ENCODE measurements at regions not wholly inside any gene's neighbourhood (a gene's known extent, or its start where the extent isn't known, plus 50 kb on each side); places are given as distances from the start of the nearest gene placed in this dataset.

DNA sequence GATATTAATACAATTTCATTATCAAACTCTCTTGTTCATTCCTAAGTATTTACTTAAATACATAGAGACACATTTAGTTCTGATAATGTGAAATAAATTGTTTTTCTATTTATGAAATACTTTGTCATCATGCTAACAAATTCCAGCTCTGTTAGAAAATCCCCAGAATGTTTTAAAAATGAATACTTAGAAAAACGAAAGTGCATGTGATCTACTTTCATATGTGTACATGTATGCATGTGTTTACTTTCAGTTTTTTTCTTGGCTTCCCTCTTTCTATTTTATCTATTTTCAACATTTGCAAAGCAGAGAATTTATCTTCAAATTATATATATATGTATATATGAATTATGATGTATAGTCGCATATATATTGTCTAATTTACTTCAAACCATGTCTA lies 1110.0 kb upstream of the PCDH20 start:
- TF ChIP-seq, protein P1, sequence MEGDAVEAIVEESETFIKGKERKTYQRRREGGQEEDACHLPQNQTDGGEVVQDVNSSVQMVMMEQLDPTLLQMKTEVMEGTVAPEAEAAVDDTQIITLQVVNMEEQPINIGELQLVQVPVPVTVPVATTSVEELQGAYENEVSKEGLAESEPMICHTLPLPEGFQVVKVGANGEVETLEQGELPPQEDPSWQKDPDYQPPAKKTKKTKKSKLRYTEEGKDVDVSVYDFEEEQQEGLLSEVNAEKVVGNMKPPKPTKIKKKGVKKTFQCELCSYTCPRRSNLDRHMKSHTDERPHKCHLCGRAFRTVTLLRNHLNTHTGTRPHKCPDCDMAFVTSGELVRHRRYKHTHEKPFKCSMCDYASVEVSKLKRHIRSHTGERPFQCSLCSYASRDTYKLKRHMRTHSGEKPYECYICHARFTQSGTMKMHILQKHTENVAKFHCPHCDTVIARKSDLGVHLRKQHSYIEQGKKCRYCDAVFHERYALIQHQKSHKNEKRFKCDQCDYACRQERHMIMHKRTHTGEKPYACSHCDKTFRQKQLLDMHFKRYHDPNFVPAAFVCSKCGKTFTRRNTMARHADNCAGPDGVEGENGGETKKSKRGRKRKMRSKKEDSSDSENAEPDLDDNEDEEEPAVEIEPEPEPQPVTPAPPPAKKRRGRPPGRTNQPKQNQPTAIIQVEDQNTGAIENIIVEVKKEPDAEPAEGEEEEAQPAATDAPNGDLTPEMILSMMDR (IDR thresholded peaks at IDR 0.05), result no peak
- Histone ChIP-seq H3K27ac (no peak overlapping the region), H3K9me3 (no peaks in the 10 kb centered on the region), H3K4me1 (no peaks in the 10 kb centered on the region), H3K4me3 (no peak overlapping the region), H3K36me3 (no peaks in the 10 kb centered on the region), H3K27me3 (ENCODE audit: low read depth) (no peaks in the 10 kb centered on the region)
- no peak for ATAC-seq
- DNase-seq, result no peak
- intact Hi-C loops (cut with DNase I), result no loop called here

DNA sequence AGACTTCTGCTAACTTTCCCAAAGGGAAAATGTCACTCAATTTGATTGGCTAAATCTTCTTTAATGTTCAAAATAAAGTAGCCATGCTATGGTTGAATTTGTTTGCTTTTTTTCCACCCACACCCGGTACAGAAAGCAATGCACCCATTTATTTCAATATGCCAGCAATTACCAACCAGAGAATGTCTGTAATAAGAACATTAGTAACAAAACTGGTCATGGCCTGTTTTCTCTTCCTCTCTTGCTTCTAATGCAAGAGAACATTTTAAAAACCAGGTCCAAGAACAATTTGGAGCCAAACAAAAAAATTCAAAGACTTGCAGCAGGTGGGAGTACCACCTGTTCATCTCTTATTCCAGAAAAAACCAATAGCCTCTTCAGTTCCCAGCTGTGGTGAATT lies 1108.8 kb upstream of the PCDH20 start:
- no peaks in the 10 kb centered on the region for H3K9me3 ChIP-seq
- no peak for ATAC-seq
- no peaks in the 10 kb centered on the region for H3K36me3 ChIP-seq
- no peak overlapping the region for H3K4me3 ChIP-seq
- no peaks in the 10 kb centered on the region for H3K4me1 ChIP-seq
- no peak overlapping the region for H3K27ac ChIP-seq
- intact Hi-C loops (cut with DNase I), result no loop called here
- no peaks in the 10 kb centered on the region for H3K27me3 ChIP-seq (ENCODE audit: low read depth)
- TF ChIP-seq, protein P1 (IDR thresholded peaks at IDR 0.05), result no peak
- DNase-seq, result no peak

DNA sequence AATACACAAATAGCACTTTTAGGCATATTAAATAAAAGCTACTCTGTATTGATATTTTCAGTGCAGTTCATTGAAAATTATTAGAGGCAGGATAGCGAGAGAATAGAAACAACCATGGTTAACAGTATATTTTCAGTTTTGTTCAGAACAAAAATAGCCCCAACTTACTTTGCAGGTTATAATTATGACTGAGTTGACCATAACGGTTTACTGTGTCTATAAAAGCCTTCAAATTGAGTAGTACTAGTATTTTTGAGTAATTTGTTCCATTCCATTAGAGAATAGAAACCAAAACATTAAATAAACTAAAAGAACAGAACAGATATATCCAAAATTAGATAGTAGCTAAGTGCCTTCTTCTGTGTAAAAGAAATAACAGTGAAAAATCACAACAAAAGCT lies 1108.4 kb upstream of the PCDH20 start:
- intact Hi-C loops (cut with DNase I), result no loop called here
- H3K27ac ChIP-seq, result no peak overlapping the region
- ATAC-seq (no peak), DNase-seq (no peak)
- no peaks in the 10 kb centered on the region for H3K27me3 ChIP-seq (ENCODE audit: low read depth)
- TF ChIP-seq, protein P1 (IDR thresholded peaks at IDR 0.05), result no peak
- H3K36me3 ChIP-seq, result no peaks in the 10 kb centered on the region
- H3K4me3 ChIP-seq, result no peak overlapping the region
- no peaks in the 10 kb centered on the region for H3K9me3 ChIP-seq
- H3K4me1 ChIP-seq, result no peaks in the 10 kb centered on the region

DNA sequence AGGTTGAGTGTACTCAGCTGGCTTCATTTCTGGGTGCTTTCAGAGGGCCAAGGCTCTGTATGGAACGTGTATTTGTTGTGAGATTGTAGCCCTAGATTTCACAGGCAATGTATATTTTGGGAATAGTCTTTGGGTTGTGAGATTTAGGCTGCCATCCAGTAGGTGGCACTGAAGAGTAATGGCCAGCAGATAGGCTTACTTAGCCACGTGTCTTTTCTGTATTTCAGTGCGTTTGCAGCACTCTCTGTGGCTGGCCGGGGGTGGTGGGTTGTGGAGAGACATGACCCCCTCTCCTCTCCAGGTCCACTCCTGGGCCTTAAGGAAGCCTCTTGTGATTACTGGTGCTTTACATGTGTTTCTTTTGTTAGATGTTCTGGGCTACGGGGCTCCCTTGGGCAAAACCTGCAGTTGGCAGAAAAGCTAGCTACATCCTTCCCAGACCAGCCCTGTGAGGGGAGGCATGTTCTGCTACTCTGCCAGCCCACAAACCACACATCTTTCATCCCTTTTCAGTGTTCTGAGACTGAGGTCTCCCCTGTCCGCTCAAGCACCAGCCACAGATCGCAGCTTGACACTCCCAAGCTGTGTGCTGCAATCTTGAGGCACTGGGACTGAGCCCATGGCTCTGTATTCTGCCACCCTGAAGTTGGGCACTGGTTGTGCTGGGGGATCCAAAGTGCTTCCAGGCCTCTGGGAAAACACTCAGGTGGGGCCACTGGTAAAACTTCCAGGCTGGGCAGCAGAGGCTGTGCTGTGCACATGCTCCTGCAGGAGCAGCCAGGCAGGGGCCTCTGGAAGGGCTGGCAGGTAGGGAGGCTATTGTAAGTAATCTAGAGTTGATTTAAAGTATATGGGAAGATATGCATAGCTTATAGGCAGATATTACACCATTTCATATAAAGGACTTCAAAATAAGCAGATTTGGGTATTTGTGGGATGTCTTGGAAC lies 1096.8 kb upstream of the PCDH20 start:
- intact Hi-C loops (cut with DNase I), result no loop called here
- peak; percentile 66 to 73 for ATAC-seq

DNA sequence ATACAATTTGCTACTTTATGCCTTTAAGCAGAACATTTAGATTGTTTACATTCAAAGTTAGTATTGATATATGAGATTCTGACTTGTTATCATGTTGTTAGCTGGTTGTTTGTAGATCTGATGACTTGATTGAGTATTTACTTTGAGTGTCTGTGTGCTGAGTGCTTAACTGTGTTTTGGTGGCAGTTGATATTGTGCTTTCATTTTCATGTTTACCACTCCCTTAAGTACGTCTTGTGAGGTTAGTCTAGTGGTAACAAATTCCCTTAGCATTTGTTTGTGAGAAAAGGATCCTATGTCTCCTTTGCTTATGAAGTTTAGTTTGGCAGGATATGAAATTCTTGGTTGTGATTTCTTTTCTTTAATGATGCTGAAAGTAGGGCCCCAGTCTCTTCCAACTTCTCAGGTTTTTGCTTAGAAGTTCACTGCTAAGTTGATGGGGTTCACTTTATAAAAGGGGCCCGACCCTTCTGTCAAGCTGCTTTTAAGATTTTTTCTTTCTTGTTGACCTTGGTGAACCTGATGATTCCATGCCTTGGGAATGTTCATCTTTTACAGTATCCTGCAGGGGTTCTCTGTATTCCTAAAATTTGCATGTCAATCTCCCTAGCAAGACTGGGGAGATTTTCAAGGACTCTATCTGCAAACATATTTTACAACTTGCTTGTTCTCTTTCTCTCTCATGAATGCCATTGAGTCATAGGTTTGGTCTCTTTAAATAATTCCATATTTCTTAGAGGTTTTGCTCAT lies 1095.4 kb upstream of the PCDH20 start:
- DNase-seq, result no peak
- no peak overlapping the region for H3K4me3 ChIP-seq

More for the DNA sequence above, 1096.8 kb upstream of the PCDH20 start:
- no peak for DNase-seq
- Histone ChIP-seq H3K27ac (no peak overlapping the region), H3K4me1 (no peaks in the 10 kb centered on the region), H3K27me3 (ENCODE audit: low read depth) (no peaks in the 10 kb centered on the region), H3K9me3 (no peaks in the 10 kb centered on the region), H3K4me3 (no peak overlapping the region), H3K36me3 (no peaks in the 10 kb centered on the region)
- TF ChIP-seq, protein P1 (IDR thresholded peaks at IDR 0.05), result peak; percentile 45

More for the DNA sequence above, 1095.4 kb upstream of the PCDH20 start:
- no peaks in the 10 kb centered on the region for H3K36me3 ChIP-seq
- H3K27me3 ChIP-seq (ENCODE audit: low read depth), result no peaks in the 10 kb centered on the region
- intact Hi-C loops (cut with DNase I), result no loop called here
- no peaks in the 10 kb centered on the region for H3K4me1 ChIP-seq
- TF ChIP-seq, protein P1 (IDR thresholded peaks at IDR 0.05), result no peak
- H3K9me3 ChIP-seq, result no peaks in the 10 kb centered on the region
- H3K27ac ChIP-seq, result no peak overlapping the region
- ATAC-seq, result no peak

Measured in lower lobe of right lung (tissue), 2 donors.